NCI-H187 (cell line): ENCODE measurements at regions not wholly inside any gene's neighbourhood (a gene's known extent, or its start where the extent isn't known, plus 50 kb on each side); places are given as distances from the start of the nearest gene placed in this dataset.
"Not testable (repeated sequence)": the region's sequence is repeated elsewhere in the genome, so short reads cannot be mapped to it uniquely, and the experiment has no call there.

Experiments
- DNase-seq, 2 experiments: peaks; one replicate each; lab custom pipeline; 2025; lab: John Stamatoyannopoulos, UW

GRCh38 chr5:4019009-4019769, 423.6 kb downstream of the IRX1 start:
- DNase-seq = no peak

GRCh38 chr5:4019841-4020240, 424.2 kb downstream of the IRX1 start:
- no peak for DNase-seq

GRCh38 chr5:4020400-4020799, 424.8 kb downstream of the IRX1 start:
- DNase-seq = no peak

GRCh38 chr5:4022056-4022670, 426.5 kb downstream of the IRX1 start:
- DNase-seq = no peak

- no peak for DNase-seq
These were observed 427.6 kb downstream of the IRX1 start for GRCh38 chr5:4023091-4023752.

GRCh38 chr5:4023753-4024335, 428.2 kb downstream of the IRX1 start:
- no peak for DNase-seq

- no peak for DNase-seq
These were observed 431.6 kb downstream of the IRX1 start for GRCh38 chr5:4027088-4027734.

GRCh38 chr5:4028384-4028783, 432.8 kb downstream of the IRX1 start:
- no peak for DNase-seq

GRCh38 chr5:4033546-4033945, 437.9 kb downstream of the IRX1 start:
- DNase-seq = not testable (repeated sequence)

GRCh38 chr5:4036861-4037260, 441.2 kb downstream of the IRX1 start:
- DNase-seq = no peak

GRCh38 chr5:4038994-4039393, 443.4 kb downstream of the IRX1 start:
- DNase-seq = no peak

GRCh38 chr5:4042311-4042710, 446.7 kb downstream of the IRX1 start:
- no peak for DNase-seq

- no peak for DNase-seq
These were observed 447.5 kb downstream of the IRX1 start for GRCh38 chr5:4043135-4043534.

- DNase-seq = no peak
These were observed 449.2 kb downstream of the IRX1 start for GRCh38 chr5:4044881-4045280.

GRCh38 chr5:4048398-4048797, 452.8 kb downstream of the IRX1 start:
- DNase-seq = no peak

- no peak for DNase-seq
These were observed 454.6 kb downstream of the IRX1 start for GRCh38 chr5:4050203-4050602.

GRCh38 chr5:4053136-4053535, 457.5 kb downstream of the IRX1 start:
- no peak for DNase-seq

GRCh38 chr5:4054092-4054491, 458.5 kb downstream of the IRX1 start:
- DNase-seq = no peak

GRCh38 chr5:4058899-4059298, 463.3 kb downstream of the IRX1 start:
- DNase-seq = no peak

GRCh38 chr5:4065472-4066320, 470.1 kb downstream of the IRX1 start:
- DNase-seq = no peak

GRCh38 chr5:4068171-4068570, 472.5 kb downstream of the IRX1 start:
- DNase-seq = no peak
